ENCODE measurements at regions not wholly inside any gene's neighbourhood (a gene's known extent, or its start where the extent isn't known, plus 50 kb on each side); places are given as distances from the start of the nearest gene placed in this dataset.

GRCh38 chr1:58905126-58905490 is 121.3 kb upstream of the JUN start:
- Histone ChIP-seq H2AFZ (ENCODE audit: low read length) (no peak overlapping the region), H3K27me3 (ENCODE audit: insufficient read depth, low read length) (no peaks in the 10 kb centered on the region), H4K20me1 (ENCODE audit: insufficient read depth, low read length) (no peaks in the 10 kb centered on the region), H3K27ac (ENCODE audit: low read depth, low read length) (no peak overlapping the region), H3K4me1 (ENCODE audit: insufficient read depth, low read length) (peaks cover 34% of the 10 kb centered on the region), H3K4me2 (ENCODE audit: insufficient read depth, low read length) (no peak overlapping the region), H3K9me3 (ENCODE audit: low read depth, low read length) (no peaks in the 10 kb centered on the region), H3K4me3 (ENCODE audit: insufficient read depth, low read length) (no peak overlapping the region), H3K79me2 (ENCODE audit: insufficient read depth, low read length) (no peaks in the 10 kb centered on the region), H3K36me3 (ENCODE audit: insufficient read depth, low read length) (no peaks in the 10 kb centered on the region)
- no peak for DNase-seq (ENCODE audit: insufficient read length, low spot score, missing footprints)
- TF ChIP-seq, protein P1, sequence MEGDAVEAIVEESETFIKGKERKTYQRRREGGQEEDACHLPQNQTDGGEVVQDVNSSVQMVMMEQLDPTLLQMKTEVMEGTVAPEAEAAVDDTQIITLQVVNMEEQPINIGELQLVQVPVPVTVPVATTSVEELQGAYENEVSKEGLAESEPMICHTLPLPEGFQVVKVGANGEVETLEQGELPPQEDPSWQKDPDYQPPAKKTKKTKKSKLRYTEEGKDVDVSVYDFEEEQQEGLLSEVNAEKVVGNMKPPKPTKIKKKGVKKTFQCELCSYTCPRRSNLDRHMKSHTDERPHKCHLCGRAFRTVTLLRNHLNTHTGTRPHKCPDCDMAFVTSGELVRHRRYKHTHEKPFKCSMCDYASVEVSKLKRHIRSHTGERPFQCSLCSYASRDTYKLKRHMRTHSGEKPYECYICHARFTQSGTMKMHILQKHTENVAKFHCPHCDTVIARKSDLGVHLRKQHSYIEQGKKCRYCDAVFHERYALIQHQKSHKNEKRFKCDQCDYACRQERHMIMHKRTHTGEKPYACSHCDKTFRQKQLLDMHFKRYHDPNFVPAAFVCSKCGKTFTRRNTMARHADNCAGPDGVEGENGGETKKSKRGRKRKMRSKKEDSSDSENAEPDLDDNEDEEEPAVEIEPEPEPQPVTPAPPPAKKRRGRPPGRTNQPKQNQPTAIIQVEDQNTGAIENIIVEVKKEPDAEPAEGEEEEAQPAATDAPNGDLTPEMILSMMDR (IDR thresholded peaks at IDR 0.05; ENCODE audit: extremely low read depth, low read depth, low read length), result no peak

DNA sequence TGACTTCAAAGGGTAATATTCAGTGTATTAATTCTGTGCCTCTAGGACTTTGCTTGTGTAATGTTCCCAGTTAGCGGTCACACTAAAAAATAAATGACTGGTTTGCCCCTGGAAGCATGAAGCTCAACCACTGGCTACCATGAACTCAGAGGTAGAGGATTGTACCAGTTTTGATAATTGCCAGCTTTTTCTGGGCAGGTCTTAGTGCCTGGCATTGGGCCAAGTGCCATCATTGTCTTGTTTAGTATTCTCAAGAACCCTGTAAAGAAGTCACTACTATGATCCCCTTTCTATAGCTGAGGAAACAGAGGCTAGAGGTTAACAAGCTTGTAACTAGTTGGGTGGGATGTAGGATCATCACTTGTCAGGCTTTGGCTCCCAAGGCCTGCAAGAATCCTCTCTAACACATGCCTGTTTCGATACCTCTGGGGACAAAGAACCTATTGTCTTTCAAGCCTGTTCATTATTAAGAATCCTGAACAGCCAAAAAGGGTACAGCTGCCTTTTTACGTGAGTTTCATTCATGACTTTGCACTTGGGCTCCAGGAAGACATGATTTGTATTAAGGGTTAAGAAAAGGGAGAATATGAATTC is 121.9 kb upstream of the JUN start:
- no peak for DNase-seq (ENCODE audit: insufficient read length, low spot score, missing footprints)
- Histone ChIP-seq H2AFZ (ENCODE audit: low read length) (no peak overlapping the region), H3K27ac (ENCODE audit: low read depth, low read length) (no peak overlapping the region), H4K20me1 (ENCODE audit: insufficient read depth, low read length) (no peaks in the 10 kb centered on the region), H3K36me3 (ENCODE audit: insufficient read depth, low read length) (no peaks in the 10 kb centered on the region), H3K4me2 (ENCODE audit: insufficient read depth, low read length) (no peak overlapping the region), H3K9me3 (ENCODE audit: low read depth, low read length) (no peaks in the 10 kb centered on the region), H3K27me3 (ENCODE audit: insufficient read depth, low read length) (no peaks in the 10 kb centered on the region), H3K4me1 (ENCODE audit: insufficient read depth, low read length) (peaks cover 28% of the 10 kb centered on the region), H3K4me3 (ENCODE audit: insufficient read depth, low read length) (no peak overlapping the region), H3K79me2 (ENCODE audit: insufficient read depth, low read length) (no peaks in the 10 kb centered on the region)
- TF ChIP-seq, protein P1 (IDR thresholded peaks at IDR 0.05; ENCODE audit: extremely low read depth, low read depth, low read length), result no peak

DNA sequence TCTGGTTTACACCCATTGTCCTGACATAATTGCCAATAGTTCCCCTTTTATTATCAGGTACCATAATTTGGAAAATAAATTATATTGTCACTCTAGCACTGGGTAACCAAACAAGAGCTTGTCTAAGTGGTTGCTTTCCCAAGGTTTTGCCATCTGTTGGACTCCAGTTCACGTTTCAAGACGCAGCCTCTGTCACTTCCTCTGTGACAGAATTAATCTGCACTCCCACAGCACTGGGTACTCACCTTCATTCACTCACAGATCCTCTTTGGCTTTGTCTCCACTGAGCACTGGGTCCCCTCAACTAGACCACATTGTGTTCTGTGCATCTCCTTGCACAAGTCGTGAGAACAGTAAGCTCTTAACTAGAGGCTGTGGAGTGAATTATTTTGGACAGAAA is 123.6 kb upstream of the JUN start:
- H3K4me3 ChIP-seq (ENCODE audit: insufficient read depth, low read length), result no peak overlapping the region
- H3K9me3 ChIP-seq (ENCODE audit: low read depth, low read length), result no peaks in the 10 kb centered on the region
- H3K4me1 ChIP-seq (ENCODE audit: insufficient read depth, low read length), result peaks cover 25% of the 10 kb centered on the region
- no peaks in the 10 kb centered on the region for H3K27me3 ChIP-seq (ENCODE audit: insufficient read depth, low read length)
- H2AFZ ChIP-seq (ENCODE audit: low read length), result peak overlapping the region; percentile 81
- H3K36me3 ChIP-seq (ENCODE audit: insufficient read depth, low read length), result no peaks in the 10 kb centered on the region
- TF ChIP-seq, protein P1 (IDR thresholded peaks at IDR 0.05; ENCODE audit: extremely low read depth, low read depth, low read length), result no peak
- H3K4me2 ChIP-seq (ENCODE audit: insufficient read depth, low read length), result no peak overlapping the region
- H3K27ac ChIP-seq (ENCODE audit: low read depth, low read length), result no peak overlapping the region
- DNase-seq (ENCODE audit: insufficient read length, low spot score, missing footprints), result no peak
- no peaks in the 10 kb centered on the region for H3K79me2 ChIP-seq (ENCODE audit: insufficient read depth, low read length)
- no peaks in the 10 kb centered on the region for H4K20me1 ChIP-seq (ENCODE audit: insufficient read depth, low read length)

- Histone ChIP-seq H3K27me3 (ENCODE audit: insufficient read depth, low read length) (no peaks in the 10 kb centered on the region), H3K36me3 (ENCODE audit: insufficient read depth, low read length) (no peaks in the 10 kb centered on the region), H3K9me3 (ENCODE audit: low read depth, low read length) (no peaks in the 10 kb centered on the region), H3K4me1 (ENCODE audit: insufficient read depth, low read length) (peaks cover 20% of the 10 kb centered on the region), H3K4me3 (ENCODE audit: insufficient read depth, low read length) (no peak overlapping the region), H3K27ac (ENCODE audit: low read depth, low read length) (peak overlapping the region; percentile 18), H2AFZ (ENCODE audit: low read length) (no peak overlapping the region), H3K79me2 (ENCODE audit: insufficient read depth, low read length) (no peaks in the 10 kb centered on the region), H4K20me1 (ENCODE audit: insufficient read depth, low read length) (no peaks in the 10 kb centered on the region), H3K4me2 (ENCODE audit: insufficient read depth, low read length) (peak overlapping the region; percentile 20)
- TF ChIP-seq, protein P1 (IDR thresholded peaks at IDR 0.05; ENCODE audit: extremely low read depth, low read depth, low read length), result no peak
- DNase-seq (ENCODE audit: insufficient read length, low spot score, missing footprints), result peak; percentile 88
Observed at GRCh38 chr1:58908561-58909560, 125.0 kb upstream of the JUN start.

Data from osteoblast (primary cell).